GM21825 (cell line): ENCODE measurements at regions not wholly inside any gene's neighbourhood (a gene's known extent, or its start where the extent isn't known, plus 50 kb on each side); places are given as distances from the start of the nearest gene placed in this dataset.
"Not testable (repeated sequence)": the region's sequence is repeated elsewhere in the genome, so short reads cannot be mapped to it uniquely, and the experiment has no call there.

Experiments used
- ATAC-seq: cut with Tn5 transposase; IDR thresholded peaks from one replicate; pipeline ENCODE4 v1.9.1; 2021; ENCODE audit warnings: mild to moderate bottlenecking, moderate library complexity; ENCODE audit not compliant: unreplicated experiment

- no peak for ATAC-seq
Measured at GRCh38 chr7:94104301-94104700, 100.1 kb upstream of the BET1 start.

DNA sequence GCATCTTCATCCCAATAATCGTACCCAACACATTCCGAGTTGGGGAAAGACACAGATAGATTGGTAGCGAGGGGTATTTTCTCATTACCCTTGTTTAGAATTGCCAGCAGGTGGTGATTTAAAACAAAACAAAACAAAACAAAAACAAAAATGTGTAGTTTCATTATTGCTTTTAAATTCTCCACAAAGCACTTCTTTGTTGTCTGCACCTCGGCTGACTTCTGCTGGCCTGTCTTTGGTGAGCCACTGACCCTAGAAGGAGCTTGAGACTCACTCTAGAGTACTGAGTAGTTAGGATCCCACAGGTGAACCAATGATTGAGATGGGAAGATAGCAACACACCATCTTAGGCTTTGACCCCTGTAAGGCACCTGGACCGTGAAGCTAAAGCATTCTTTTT lies 105.4 kb upstream of the BET1 start:
- ATAC-seq: no peak

- ATAC-seq: no peak
Measured at GRCh38 chr7:94111009-94111408, 106.9 kb upstream of the BET1 start.

DNA sequence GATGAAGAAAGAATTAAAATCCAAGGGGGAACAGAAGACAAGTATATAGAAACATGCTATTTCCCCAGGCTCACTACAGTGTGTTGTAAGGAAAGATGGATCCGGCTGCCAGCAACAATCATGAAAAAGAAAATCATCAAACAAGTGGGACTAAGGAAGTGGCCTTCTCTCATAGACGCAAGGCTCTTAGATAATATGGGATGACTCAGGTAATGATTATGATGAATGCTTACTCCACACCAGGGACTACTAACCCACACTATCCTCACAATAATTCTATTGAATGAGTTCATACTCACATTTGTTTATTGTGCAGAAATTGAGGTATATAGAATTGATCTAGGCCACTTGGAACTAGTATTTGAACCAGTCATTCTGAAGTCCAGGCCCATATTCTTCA lies 111.2 kb upstream of the BET1 start:
- no peak for ATAC-seq

DNA sequence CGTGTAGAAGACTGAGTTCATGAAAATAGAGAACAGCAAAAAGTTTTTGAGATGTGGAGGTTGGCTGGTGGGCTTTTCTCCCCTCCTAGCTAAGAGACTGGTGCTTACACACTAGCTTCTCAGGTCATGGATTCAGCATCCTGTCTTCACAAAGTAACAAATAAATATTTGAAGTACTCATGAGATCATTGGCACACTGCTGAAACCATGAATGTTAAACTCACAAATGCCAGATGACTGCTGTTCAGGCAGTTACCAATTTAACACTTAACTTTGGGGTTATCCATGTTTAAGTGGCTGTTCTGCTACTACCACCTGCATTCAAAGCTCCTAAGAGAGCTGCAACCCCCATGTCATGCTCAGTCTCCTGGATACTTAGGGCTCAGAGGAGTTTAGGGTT lies 119.0 kb upstream of the BET1 start:
- ATAC-seq: no peak

DNA sequence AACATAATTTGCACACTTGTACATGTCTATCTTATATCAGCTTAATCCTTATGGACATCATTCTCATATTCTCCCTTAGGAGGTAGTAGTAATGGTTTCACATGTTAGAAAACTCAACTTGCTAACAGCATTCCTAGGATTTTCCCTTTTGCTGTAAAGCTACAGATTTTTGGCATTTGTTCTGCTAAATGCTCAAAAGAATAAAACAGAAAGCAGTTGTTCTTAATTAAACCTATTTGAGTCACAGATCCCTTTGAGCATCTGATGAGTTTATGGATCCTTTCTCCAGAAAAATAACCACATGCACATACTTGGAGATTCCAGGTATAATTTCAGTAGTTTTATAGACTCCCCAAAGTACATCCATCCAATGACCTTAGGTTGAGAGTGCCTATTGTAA lies 122.9 kb upstream of the BET1 start:
- no peak for ATAC-seq

DNA sequence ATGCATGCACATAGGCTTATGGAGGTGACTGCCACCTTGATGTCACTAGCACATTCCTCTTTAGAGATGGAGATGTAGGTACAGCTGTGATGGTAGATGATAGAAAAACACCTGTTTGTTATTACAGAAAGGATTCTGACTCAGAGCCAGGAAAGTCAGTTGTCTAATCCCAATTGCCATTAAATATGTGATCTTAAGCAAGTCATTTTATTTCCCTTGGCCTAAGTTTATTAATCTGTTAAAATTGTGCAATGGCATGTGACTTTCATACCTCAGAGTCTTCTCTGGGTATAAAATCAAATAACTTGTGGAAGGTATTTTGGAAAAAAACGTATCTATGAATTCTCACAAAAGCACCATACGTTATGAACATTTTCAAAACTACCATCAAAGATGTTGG lies 123.9 kb upstream of the BET1 start:
- ATAC-seq: no peak

- no peak for ATAC-seq
Measured at GRCh38 chr7:94129443-94130140, 125.4 kb upstream of the BET1 start.

DNA sequence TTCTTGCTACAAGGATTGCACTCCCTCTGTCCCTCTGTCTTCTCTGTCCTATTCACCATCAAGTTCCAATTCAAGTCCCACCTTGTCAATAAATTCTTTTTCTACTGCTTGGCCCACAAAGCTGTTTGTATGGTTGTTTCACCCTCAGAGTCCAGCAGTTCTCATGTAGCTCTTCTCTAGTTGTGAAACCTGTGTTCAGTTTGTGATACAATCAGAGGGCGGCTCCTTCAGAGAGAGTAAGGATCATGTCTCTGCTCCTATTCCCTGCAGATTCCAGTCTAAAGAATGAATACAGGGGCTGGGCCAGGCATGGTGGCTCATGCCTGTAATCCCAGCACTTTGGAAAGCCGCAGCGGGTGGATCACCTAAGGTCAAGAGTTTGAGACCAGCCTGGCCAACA lies 126.6 kb upstream of the BET1 start:
- no peak for ATAC-seq

DNA sequence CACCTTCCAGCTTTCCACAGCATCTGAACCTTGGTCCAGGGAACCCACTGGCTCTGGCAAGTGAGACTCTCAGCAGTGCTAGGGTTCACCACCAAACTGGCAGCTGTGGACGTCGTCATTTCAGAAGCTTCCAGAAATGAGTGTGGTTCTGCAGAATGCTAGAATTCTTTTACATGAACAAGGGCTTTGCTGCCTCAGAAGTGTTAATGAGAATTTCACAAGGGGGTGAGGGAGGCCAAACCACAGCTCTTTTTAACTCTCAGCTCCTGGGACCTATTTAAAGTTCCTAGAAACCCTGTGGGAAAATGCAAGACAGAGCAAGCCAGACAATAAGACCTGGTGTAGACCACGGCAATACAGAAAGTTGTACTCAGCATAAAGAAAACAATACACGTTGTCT lies 129.3 kb upstream of the BET1 start:
- ATAC-seq: no peak

- ATAC-seq: no peak
Measured at GRCh38 chr7:94135180-94135579, 131.0 kb upstream of the BET1 start.

- no peak for ATAC-seq
Measured at GRCh38 chr7:94142281-94142680, 138.1 kb upstream of the BET1 start.

DNA sequence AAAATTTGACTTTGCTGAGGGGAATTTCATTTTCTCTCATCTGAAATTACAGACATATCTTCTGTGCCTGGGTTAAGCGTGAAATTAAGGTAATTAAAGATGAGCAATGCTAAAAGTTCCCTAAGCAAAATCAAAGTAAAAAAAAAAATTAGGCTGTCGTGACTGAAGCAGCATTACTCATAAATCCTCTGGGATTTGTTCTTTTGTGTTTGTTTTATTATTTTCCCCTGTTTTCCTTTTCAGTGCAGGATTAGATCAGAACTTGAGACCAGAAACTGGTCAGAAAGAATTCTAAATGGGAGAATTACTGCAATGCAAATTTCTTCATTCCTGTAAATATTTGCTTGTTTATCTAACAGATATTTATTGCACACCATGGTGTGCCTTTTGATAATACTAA lies 141.4 kb upstream of the BET1 start:
- ATAC-seq: no peak

DNA sequence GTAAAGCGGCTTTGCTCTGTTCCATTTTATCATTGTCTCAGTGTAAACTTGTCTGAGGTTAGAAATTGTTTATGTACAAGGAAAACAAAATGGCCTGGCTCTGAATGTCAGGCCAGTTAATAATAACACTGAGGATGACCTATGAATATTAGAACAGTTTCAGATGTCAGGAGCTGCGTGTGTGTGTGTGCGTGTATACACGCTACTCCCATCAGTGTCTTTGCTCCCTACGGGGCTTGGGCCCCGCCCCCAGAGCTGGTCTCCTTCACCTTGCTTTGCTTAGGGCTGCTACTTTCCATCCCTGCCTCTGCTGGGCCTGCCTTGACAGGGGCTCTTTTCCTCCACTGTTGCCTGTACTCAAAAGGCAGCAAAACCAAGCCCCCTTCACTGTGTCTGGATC lies 142.3 kb upstream of the BET1 start:
- no peak for ATAC-seq

GRCh38 chr7:94149789-94150545 lies 145.8 kb upstream of the BET1 start:
- ATAC-seq: no peak

- no peak for ATAC-seq
Measured at GRCh38 chr7:94154182-94154581, 150.0 kb upstream of the BET1 start.

GRCh38 chr7:94154858-94155257 lies 150.7 kb upstream of the BET1 start:
- ATAC-seq: no peak

- ATAC-seq: not testable (repeated sequence)
Measured at GRCh38 chr7:94157659-94158306, 153.6 kb upstream of the BET1 start.

DNA sequence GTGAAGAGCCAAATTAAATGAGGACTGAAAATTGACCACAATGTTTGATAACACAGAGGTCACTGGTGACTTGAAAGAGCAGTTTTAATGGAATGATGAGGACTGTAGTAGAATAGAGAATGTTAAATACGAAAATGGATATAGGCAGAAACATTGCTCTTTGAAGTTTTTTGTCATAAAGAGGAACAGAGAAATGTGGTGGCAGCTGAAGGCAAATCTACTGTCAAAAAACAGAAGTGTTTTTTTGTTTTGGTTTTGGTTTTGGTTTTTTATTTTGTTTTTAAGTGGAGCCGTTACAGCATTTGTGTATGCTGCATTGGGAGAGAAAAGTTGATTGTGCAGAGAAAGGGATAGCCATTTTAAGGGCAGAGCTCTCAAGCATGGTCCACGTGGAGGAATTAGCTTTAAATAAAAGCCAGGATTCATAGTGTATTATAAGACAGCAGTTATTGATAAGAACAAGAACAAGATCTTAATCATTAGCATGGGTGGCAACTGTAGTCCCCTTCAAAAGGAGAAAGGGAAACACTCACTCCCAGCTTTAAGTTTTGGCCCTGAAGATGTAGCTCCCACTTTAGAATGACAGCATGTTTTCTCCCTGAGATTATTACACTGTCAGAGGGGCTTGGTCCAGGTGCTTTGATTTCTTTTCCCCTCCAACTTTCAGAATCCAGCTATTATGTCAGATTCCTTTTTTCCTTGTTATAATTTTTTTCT lies 156.7 kb upstream of the BET1 start:
- peak; percentile 98 for ATAC-seq

DNA sequence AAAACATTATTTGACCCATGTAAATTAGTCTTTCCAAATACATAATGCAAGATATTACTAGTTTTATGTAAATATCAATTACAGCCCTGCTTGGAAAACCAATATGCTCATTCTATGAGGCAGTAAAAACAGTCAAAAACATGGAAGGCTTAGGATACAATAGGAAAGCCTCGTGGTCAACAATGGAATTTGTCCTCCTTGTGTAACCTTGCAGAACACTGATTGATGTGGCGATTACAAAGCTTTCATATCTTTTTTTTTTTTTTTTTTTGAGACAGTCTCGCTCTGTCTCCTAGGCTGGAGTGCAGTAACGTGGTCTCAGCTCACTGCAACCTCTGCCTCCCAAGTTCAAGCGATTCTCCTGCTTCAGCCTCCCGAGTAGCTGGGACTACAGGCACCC lies 157.3 kb upstream of the BET1 start:
- ATAC-seq: no peak

DNA sequence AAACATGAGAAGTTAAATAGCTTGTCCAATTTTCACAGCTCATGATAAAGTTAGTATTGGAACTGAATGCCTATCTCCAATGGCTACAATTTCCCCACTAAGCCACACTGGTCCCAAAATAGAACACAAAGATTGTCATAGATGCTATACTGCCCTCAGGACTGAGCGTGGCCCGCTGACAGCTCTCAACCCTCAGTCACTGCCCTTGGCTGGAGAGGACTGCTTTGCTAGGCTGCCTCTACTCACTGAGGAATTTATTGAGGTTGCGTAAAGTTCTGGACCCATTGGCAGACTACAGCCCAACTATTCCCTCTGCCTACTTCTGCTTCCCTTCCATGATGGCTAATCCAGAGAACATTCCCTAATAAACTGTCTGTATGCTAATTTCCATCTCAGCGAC lies 165.5 kb upstream of the BET1 start:
- ATAC-seq: no peak

DNA sequence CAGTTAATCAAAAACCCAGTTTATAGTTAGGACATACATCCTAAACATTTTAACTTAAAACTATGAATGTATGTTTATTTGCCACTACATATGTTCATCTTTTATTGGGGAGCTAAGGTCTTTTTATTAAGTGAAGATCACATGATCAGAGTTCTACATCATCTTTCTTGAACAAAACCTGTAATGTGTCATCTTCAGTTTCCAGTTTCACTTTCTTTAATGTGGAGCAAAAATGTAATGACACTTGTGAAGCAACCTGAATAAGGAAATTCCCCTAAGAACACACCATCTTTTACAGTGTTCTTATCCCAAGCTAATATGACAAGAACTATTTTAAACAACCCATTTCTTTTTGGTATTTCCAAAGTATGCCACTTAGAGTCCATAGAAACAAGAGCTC lies 166.7 kb upstream of the BET1 start:
- peak; percentile 86 for ATAC-seq
